ENCODE measurements at regions not wholly inside any gene's neighbourhood (a gene's known extent, or its start where the extent isn't known, plus 50 kb on each side); places are given as distances from the start of the nearest gene placed in this dataset.

DNA sequence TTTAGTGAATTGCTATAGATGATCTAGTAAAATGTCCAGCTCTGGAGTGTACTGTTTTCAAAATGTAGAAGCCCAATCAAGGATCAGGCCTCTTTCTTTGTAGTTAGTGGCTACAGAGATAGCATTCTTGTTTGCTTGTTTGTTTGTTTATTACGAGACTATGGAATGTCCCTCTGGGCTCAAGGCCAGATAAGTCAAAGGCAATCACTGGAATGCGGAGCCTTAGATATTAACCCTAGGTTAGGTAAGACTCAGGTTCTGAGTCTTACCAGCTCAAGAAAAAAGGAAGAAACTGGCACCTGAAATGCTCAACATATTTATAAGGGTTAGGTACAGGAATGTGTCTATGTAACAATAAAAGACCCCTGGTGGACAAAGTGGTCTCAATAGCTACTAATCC is 261.5 kb downstream of the SLC7A11 start:
- TF ChIP-seq, protein P1, sequence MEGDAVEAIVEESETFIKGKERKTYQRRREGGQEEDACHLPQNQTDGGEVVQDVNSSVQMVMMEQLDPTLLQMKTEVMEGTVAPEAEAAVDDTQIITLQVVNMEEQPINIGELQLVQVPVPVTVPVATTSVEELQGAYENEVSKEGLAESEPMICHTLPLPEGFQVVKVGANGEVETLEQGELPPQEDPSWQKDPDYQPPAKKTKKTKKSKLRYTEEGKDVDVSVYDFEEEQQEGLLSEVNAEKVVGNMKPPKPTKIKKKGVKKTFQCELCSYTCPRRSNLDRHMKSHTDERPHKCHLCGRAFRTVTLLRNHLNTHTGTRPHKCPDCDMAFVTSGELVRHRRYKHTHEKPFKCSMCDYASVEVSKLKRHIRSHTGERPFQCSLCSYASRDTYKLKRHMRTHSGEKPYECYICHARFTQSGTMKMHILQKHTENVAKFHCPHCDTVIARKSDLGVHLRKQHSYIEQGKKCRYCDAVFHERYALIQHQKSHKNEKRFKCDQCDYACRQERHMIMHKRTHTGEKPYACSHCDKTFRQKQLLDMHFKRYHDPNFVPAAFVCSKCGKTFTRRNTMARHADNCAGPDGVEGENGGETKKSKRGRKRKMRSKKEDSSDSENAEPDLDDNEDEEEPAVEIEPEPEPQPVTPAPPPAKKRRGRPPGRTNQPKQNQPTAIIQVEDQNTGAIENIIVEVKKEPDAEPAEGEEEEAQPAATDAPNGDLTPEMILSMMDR (IDR thresholded peaks at IDR 0.05): no peak
- no peak for DNase-seq
- Mint-ChIP-seq H3K27ac (no peak overlapping the region), H3K9me3 (no peaks in the 10 kb centered on the region), H3K4me1 (no peaks in the 10 kb centered on the region), H3K27me3 (ENCODE audit: low read depth, poor library complexity) (no peaks in the 10 kb centered on the region), H3K4me3 (no peak overlapping the region), H3K36me3 (ENCODE audit: low read depth) (no peaks in the 10 kb centered on the region)

- Mint-ChIP-seq H3K27ac (no peak overlapping the region), H3K4me3 (no peak overlapping the region), H3K36me3 (ENCODE audit: low read depth) (no peaks in the 10 kb centered on the region), H3K9me3 (no peaks in the 10 kb centered on the region), H3K27me3 (ENCODE audit: low read depth, poor library complexity) (no peaks in the 10 kb centered on the region), H3K4me1 (no peaks in the 10 kb centered on the region)
- TF ChIP-seq, protein P1 (IDR thresholded peaks at IDR 0.05): no peak
- DNase-seq: no peak
Measured at GRCh38 chr4:137979938-137980337, 262.2 kb downstream of the SLC7A11 start.

- no peak overlapping the region for H3K27ac Mint-ChIP-seq
- no peaks in the 10 kb centered on the region for H3K36me3 Mint-ChIP-seq (ENCODE audit: low read depth)
- H3K27me3 Mint-ChIP-seq (ENCODE audit: low read depth, poor library complexity): no peaks in the 10 kb centered on the region
Measured at GRCh38 chr4:137968956-137969678, 273.0 kb downstream of the SLC7A11 start.

GRCh38 chr4:137967480-137968190 is 274.5 kb downstream of the SLC7A11 start:
- no peak overlapping the region for H3K27ac Mint-ChIP-seq

More at GRCh38 chr4:137968956-137969678, 273.0 kb downstream of the SLC7A11 start:
- TF ChIP-seq, protein P1 (IDR thresholded peaks at IDR 0.05): no peak
- no peaks in the 10 kb centered on the region for H3K9me3 Mint-ChIP-seq
- no peak for DNase-seq
- no peak overlapping the region for H3K4me3 Mint-ChIP-seq
- H3K4me1 Mint-ChIP-seq: no peaks in the 10 kb centered on the region

GRCh38 chr4:137966504-137966903 is 275.6 kb downstream of the SLC7A11 start:
- Mint-ChIP-seq H3K9me3 (no peaks in the 10 kb centered on the region), H3K27ac (no peak overlapping the region), H3K36me3 (ENCODE audit: low read depth) (no peaks in the 10 kb centered on the region), H3K4me1 (no peaks in the 10 kb centered on the region), H3K27me3 (ENCODE audit: low read depth, poor library complexity) (no peaks in the 10 kb centered on the region), H3K4me3 (no peak overlapping the region)
- TF ChIP-seq, protein P1 (IDR thresholded peaks at IDR 0.05): no peak
- no peak for DNase-seq

More at GRCh38 chr4:137967480-137968190, 274.5 kb downstream of the SLC7A11 start:
- H3K4me1 Mint-ChIP-seq: no peaks in the 10 kb centered on the region
- H3K4me3 Mint-ChIP-seq: no peak overlapping the region
- H3K27me3 Mint-ChIP-seq (ENCODE audit: low read depth, poor library complexity): no peaks in the 10 kb centered on the region
- TF ChIP-seq, protein P1 (IDR thresholded peaks at IDR 0.05): no peak
- H3K36me3 Mint-ChIP-seq (ENCODE audit: low read depth): no peaks in the 10 kb centered on the region
- no peaks in the 10 kb centered on the region for H3K9me3 Mint-ChIP-seq
- DNase-seq: no peak
